Naive B cell (primary cell): ENCODE measurements at regions not wholly inside any gene's neighbourhood (a gene's known extent, or its start where the extent isn't known, plus 50 kb on each side); places are given as distances from the start of the nearest gene placed in this dataset.

ENCODE experiments used
- ATAC-seq, 2 donors: fragments of 150-1000 bp; cut with Tn5 transposase; 2 replicates each; pipeline ENCODE4 v1.10.0; 2021; ENCODE audit warnings: low read depth in 2 of 2, mild to moderate bottlenecking in 2 of 2, moderate library complexity in 2 of 2
- DNase-seq: peaks from one replicate; pipeline ENCODE4 v3.0.0; 2022
- H3K27ac Mint-ChIP-seq, 6 donors: one replicate each; pipeline ENCODE4 v1.8.0; 2020 to 2022; ENCODE audit warnings: mild to moderate bottlenecking in 6 of 6, mixed read lengths in 6 of 6, moderate library complexity in 5 of 6, inconsistent platforms in 2 of 6
- H3K27me3 Mint-ChIP-seq, 3 donors: one replicate each; pipeline ENCODE4 v1.8.0; 2021 to 2022; ENCODE audit warnings: mixed read lengths in 3 of 3, mild to moderate bottlenecking in 1 of 3
- H3K36me3 Mint-ChIP-seq, 2 donors: one replicate each; pipeline ENCODE4 v1.8.0; 2020 to 2022; ENCODE audit warnings: mixed read lengths in 2 of 2, inconsistent platforms in 1 of 2, mild to moderate bottlenecking in 1 of 2
- H3K4me1 Mint-ChIP-seq, 3 donors: one replicate each; pipeline ENCODE4 v1.8.0; 2020 to 2022; ENCODE audit warnings: mixed read lengths in 3 of 3, inconsistent platforms in 1 of 3, mild to moderate bottlenecking in 1 of 3, moderate library complexity in 1 of 3
- H3K4me3 Mint-ChIP-seq, 8 donors: one replicate each; pipeline ENCODE4 v1.8.0; 2020 to 2022; ENCODE audit warnings: mild to moderate bottlenecking in 8 of 8, mixed read lengths in 8 of 8, moderate library complexity in 8 of 8, inconsistent platforms in 2 of 8
- H3K9me3 Mint-ChIP-seq, 7 donors: one replicate each; pipeline ENCODE4 v1.8.0; 2020 to 2022; ENCODE audit warnings: mixed read lengths in 7 of 7, mild to moderate bottlenecking in 5 of 7, inconsistent platforms in 2 of 7, moderate library complexity in 1 of 7

GRCh38 chr6:147651249-147652063 is 143.0 kb downstream of the SAMD5 start:
- Mint-ChIP-seq H3K27ac (no peak overlapping the region), H3K27me3 (no peaks in the 10 kb centered on the region), H3K36me3 (no peaks in the 10 kb centered on the region), H3K9me3 (peaks cover 0 to 5% (median 0%) of the 10 kb centered on the region in 7 donors), H3K4me3 (no peak overlapping the region), H3K4me1 (no peaks in the 10 kb centered on the region)
- DNase-seq: no peak
- ATAC-seq: no peak

GRCh38 chr6:147653631-147654030 is 145.1 kb downstream of the SAMD5 start:
- no peak for DNase-seq
- no peaks in the 10 kb centered on the region for H3K27me3 Mint-ChIP-seq
- no peak overlapping the region for H3K4me3 Mint-ChIP-seq
- H3K27ac Mint-ChIP-seq: no peak overlapping the region
- no peak for ATAC-seq
- no peaks in the 10 kb centered on the region for H3K36me3 Mint-ChIP-seq
- no peaks in the 10 kb centered on the region for H3K9me3 Mint-ChIP-seq
- H3K4me1 Mint-ChIP-seq: no peaks in the 10 kb centered on the region

GRCh38 chr6:147654103-147654845 is 145.8 kb downstream of the SAMD5 start:
- Mint-ChIP-seq H3K27me3 (no peaks in the 10 kb centered on the region), H3K27ac (no peak overlapping the region), H3K36me3 (no peaks in the 10 kb centered on the region), H3K9me3 (no peaks in the 10 kb centered on the region), H3K4me1 (no peaks in the 10 kb centered on the region), H3K4me3 (no peak overlapping the region)
- no peak for ATAC-seq
- DNase-seq: no peak

GRCh38 chr6:147660334-147661311 is 152.1 kb downstream of the SAMD5 start:
- DNase-seq (no peak), ATAC-seq (no peak)
- Mint-ChIP-seq H3K27ac (no peak overlapping the region), H3K4me3 (no peak overlapping the region), H3K9me3 (peaks cover 0 to 4% (median 0%) of the 10 kb centered on the region in 7 donors), H3K27me3 (no peaks in the 10 kb centered on the region), H3K4me1 (no peaks in the 10 kb centered on the region), H3K36me3 (no peaks in the 10 kb centered on the region)

DNA sequence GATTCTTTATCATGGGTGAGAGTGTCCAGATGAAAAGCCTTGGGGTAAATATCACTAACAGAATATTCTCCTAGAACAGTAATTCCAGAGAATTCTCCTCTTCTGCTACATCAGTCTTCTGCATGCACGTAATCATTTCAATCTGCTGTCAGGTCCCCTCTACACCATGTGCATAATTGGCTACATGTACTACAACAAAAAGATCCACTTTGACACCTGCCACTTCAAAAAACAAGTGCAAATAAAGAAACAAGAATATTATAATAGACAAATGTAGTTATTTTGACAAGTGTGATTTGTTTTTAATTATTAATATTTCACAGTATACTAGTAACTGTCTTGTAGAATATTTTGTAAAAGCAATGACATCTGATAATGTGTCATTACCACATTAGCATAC is 154.2 kb downstream of the SAMD5 start:
- peaks cover 0 to 4% (median 0%) of the 10 kb centered on the region in 7 donors for H3K9me3 Mint-ChIP-seq
- no peaks in the 10 kb centered on the region for H3K36me3 Mint-ChIP-seq
- ATAC-seq (no peak), DNase-seq (no peak)
- no peak overlapping the region for H3K4me3 Mint-ChIP-seq
- H3K27me3 Mint-ChIP-seq: no peaks in the 10 kb centered on the region
- no peak overlapping the region for H3K27ac Mint-ChIP-seq
- no peaks in the 10 kb centered on the region for H3K4me1 Mint-ChIP-seq

- no peak for DNase-seq
- H3K4me1 Mint-ChIP-seq: no peaks in the 10 kb centered on the region
- no peak overlapping the region for H3K4me3 Mint-ChIP-seq
- no peaks in the 10 kb centered on the region for H3K36me3 Mint-ChIP-seq
- no peak overlapping the region for H3K27ac Mint-ChIP-seq
- peaks cover 0 to 4% (median 0%) of the 10 kb centered on the region in 7 donors for H3K9me3 Mint-ChIP-seq
- H3K27me3 Mint-ChIP-seq: no peaks in the 10 kb centered on the region
- ATAC-seq: no peak
Observed at GRCh38 chr6:147664092-147664491, 155.6 kb downstream of the SAMD5 start.

DNA sequence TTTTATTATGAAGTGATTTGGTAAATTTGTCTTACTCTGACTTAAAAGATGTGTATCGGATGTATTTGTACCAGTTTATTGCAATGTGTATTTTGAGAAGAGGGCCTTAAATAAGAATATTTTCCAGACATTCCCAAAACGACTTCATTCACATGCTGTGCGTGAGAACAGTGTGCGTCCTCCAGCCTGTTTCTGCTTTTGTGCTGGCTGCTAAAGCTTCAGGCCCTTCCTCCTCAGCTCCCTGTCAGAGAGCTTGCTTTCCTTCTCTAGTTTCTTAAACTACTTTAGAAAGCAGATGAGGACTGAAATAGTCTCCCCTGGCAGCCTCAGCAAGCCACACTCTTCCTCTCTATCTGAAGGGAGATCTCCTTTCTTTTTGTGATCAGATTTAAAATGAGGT is 157.8 kb downstream of the SAMD5 start:
- no peak for DNase-seq
- Mint-ChIP-seq H3K9me3 (peaks cover 0 to 14% (median 7%) of the 10 kb centered on the region in 7 donors), H3K4me3 (no peak overlapping the region), H3K4me1 (no peaks in the 10 kb centered on the region), H3K27me3 (no peaks in the 10 kb centered on the region), H3K27ac (no peak overlapping the region), H3K36me3 (no peaks in the 10 kb centered on the region)
- ATAC-seq: no peak

- peaks cover 0 to 14% (median 7%) of the 10 kb centered on the region in 7 donors for H3K9me3 Mint-ChIP-seq
- ATAC-seq (no peak), DNase-seq (no peak)
- no peaks in the 10 kb centered on the region for H3K36me3 Mint-ChIP-seq
- H3K27ac Mint-ChIP-seq: no peak overlapping the region
- no peak overlapping the region for H3K4me3 Mint-ChIP-seq
- H3K27me3 Mint-ChIP-seq: no peaks in the 10 kb centered on the region
- H3K4me1 Mint-ChIP-seq: no peaks in the 10 kb centered on the region
Observed at GRCh38 chr6:147667082-147667481, 158.6 kb downstream of the SAMD5 start.

DNA sequence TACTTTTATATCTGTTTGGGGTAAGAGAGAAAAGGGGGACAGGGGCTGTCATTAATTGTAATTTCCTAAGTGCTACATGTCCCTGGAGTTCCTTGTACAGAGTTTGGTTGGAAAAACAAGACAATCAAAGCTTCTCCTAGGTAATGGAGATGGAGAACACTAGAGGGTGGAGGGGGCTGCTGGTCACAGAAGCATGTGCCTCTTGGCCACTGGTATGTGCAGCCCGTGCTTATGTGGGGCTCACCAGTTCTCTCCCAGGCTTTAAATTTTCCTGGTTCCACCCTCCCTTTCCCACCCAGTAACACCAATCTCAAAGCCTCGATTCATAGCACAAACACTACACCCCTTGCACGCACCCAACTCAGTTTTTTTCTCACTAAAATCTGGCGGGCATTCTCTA is 165.6 kb downstream of the SAMD5 start:
- Mint-ChIP-seq H3K4me3 (no peak overlapping the region), H3K27me3 (peaks cover 0 to 8% (median 0%) of the 10 kb centered on the region in 3 donors), H3K36me3 (no peaks in the 10 kb centered on the region), H3K9me3 (peaks cover 4 to 20% (median 7%) of the 10 kb centered on the region in 7 donors), H3K27ac (no peak overlapping the region), H3K4me1 (no peaks in the 10 kb centered on the region)
- ATAC-seq (no peak), DNase-seq (no peak)

DNA sequence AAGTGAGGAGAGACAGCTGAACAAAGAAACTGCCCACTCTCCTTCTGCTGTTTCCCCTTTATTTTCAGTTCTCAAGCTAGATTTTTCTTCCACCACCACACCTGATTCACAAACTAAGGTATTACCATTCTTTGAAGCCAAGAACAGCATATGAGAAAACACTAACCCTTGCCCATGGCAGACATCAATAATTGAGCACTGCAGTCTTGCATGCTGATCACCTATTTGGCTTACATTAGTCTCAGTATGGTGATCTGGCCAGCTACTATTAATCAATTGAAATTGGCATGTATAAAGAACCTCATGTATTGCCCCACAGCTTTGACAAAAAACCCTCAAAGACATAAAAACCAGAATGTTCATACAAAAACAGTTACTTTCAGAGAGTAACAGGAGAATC is 166.3 kb downstream of the SAMD5 start:
- DNase-seq (no peak), ATAC-seq (no peak)
- H3K36me3 Mint-ChIP-seq: no peaks in the 10 kb centered on the region
- no peak overlapping the region for H3K27ac Mint-ChIP-seq
- peaks cover under 1 to 16% (median 5%) of the 10 kb centered on the region in 7 donors for H3K9me3 Mint-ChIP-seq
- H3K27me3 Mint-ChIP-seq: peaks cover 0 to 8% (median 0%) of the 10 kb centered on the region in 3 donors
- H3K4me3 Mint-ChIP-seq: no peak overlapping the region
- no peaks in the 10 kb centered on the region for H3K4me1 Mint-ChIP-seq

DNA sequence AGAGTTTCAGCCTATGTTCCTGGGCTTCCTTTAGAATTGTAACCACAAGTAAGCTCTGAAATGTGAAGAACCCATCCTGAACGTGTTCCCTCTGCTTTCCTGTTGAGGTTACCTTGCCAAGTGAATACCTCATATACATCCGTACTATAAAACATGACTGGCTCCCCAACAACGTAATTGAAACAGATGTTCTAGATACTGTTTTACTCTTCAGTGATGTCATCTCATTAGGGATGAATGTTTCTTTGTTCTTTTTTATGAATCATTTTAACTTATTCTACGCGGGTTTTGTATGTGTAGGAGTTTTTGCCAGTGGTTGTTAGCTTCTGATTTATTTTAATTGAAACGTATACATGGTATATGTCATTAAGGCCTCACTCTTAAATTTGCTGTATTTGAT is 166.8 kb downstream of the SAMD5 start:
- peaks cover 0 to 11% (median 3%) of the 10 kb centered on the region in 7 donors for H3K9me3 Mint-ChIP-seq
- ATAC-seq: no peak
- H3K4me3 Mint-ChIP-seq: no peak overlapping the region
- H3K4me1 Mint-ChIP-seq: no peaks in the 10 kb centered on the region
- H3K36me3 Mint-ChIP-seq: no peaks in the 10 kb centered on the region
- H3K27me3 Mint-ChIP-seq: peaks cover 0 to 8% (median 0%) of the 10 kb centered on the region in 3 donors
- DNase-seq: no peak
- no peak overlapping the region for H3K27ac Mint-ChIP-seq

GRCh38 chr6:147676495-147677199 is 168.2 kb downstream of the SAMD5 start:
- Mint-ChIP-seq H3K36me3 (no peaks in the 10 kb centered on the region), H3K4me1 (no peaks in the 10 kb centered on the region), H3K27ac (no peak overlapping the region), H3K4me3 (no peak overlapping the region), H3K9me3 (peaks cover 0 to 6% (median 0%) of the 10 kb centered on the region in 7 donors), H3K27me3 (peaks cover 0 to 8% (median 0%) of the 10 kb centered on the region in 3 donors)
- no peak for DNase-seq
- ATAC-seq: no peak

- DNase-seq: no peak
- no peak for ATAC-seq
- no peaks in the 10 kb centered on the region for H3K4me1 Mint-ChIP-seq
- peaks cover 0 to 8% (median 0%) of the 10 kb centered on the region in 3 donors for H3K27me3 Mint-ChIP-seq
- H3K4me3 Mint-ChIP-seq: no peak overlapping the region
- H3K9me3 Mint-ChIP-seq: peaks cover 0 to 9% (median 3%) of the 10 kb centered on the region in 7 donors
- H3K27ac Mint-ChIP-seq: no peak overlapping the region
- no peaks in the 10 kb centered on the region for H3K36me3 Mint-ChIP-seq
Observed at GRCh38 chr6:147677647-147678046, 169.2 kb downstream of the SAMD5 start.
